HG03378 (cell line): ENCODE measurements at regions not wholly inside any gene's neighbourhood (a gene's known extent, or its start where the extent isn't known, plus 50 kb on each side); places are given as distances from the start of the nearest gene placed in this dataset.

Experiments used
- ATAC-seq: cut with Tn5 transposase; IDR thresholded peaks from one replicate; pipeline ENCODE4 v1.9.1; 2021; ENCODE audit warnings: mild to moderate bottlenecking, moderate library complexity; ENCODE audit not compliant: unreplicated experiment

- no peak for ATAC-seq
Measured at GRCh38 chr6:23454080-23454976, 671.7 kb upstream of the NRSN1 start.

GRCh38 chr6:23455754-23456153, 670.3 kb upstream of the NRSN1 start:
- ATAC-seq = no peak

GRCh38 chr6:23456396-23456795, 669.6 kb upstream of the NRSN1 start:
- ATAC-seq = no peak

GRCh38 chr6:23457321-23457720, 668.7 kb upstream of the NRSN1 start:
- ATAC-seq = no peak

- no peak for ATAC-seq
Measured at GRCh38 chr6:23465912-23466311, 660.1 kb upstream of the NRSN1 start.

- no peak for ATAC-seq
Measured at GRCh38 chr6:23477586-23477985, 648.4 kb upstream of the NRSN1 start.

GRCh38 chr6:23478312-23478711, 647.7 kb upstream of the NRSN1 start:
- no peak for ATAC-seq

- ATAC-seq = no peak
Measured at GRCh38 chr6:23483896-23484295, 642.1 kb upstream of the NRSN1 start.

GRCh38 chr6:23494367-23494766, 631.6 kb upstream of the NRSN1 start:
- no peak for ATAC-seq

- no peak for ATAC-seq
Measured at GRCh38 chr6:23498013-23498412, 628.0 kb upstream of the NRSN1 start.

- no peak for ATAC-seq
Measured at GRCh38 chr6:23499549-23499948, 626.5 kb upstream of the NRSN1 start.

GRCh38 chr6:23503173-23503572, 622.8 kb upstream of the NRSN1 start:
- ATAC-seq = no peak

- ATAC-seq = no peak
Measured at GRCh38 chr6:23505026-23505425, 621.0 kb upstream of the NRSN1 start.

- no peak for ATAC-seq
Measured at GRCh38 chr6:23510778-23511510, 615.1 kb upstream of the NRSN1 start.

- no peak for ATAC-seq
Measured at GRCh38 chr6:23511817-23512216, 614.2 kb upstream of the NRSN1 start.

- no peak for ATAC-seq
Measured at GRCh38 chr6:23518294-23518693, 607.7 kb upstream of the NRSN1 start.

GRCh38 chr6:23522792-23523547, 603.0 kb upstream of the NRSN1 start:
- no peak for ATAC-seq

GRCh38 chr6:23523771-23524170, 602.2 kb upstream of the NRSN1 start:
- no peak for ATAC-seq

- no peak for ATAC-seq
Measured at GRCh38 chr6:23524548-23524947, 601.5 kb upstream of the NRSN1 start.

- ATAC-seq = no peak
Measured at GRCh38 chr6:23526526-23526925, 599.5 kb upstream of the NRSN1 start.

GRCh38 chr6:23529902-23530301, 596.1 kb upstream of the NRSN1 start:
- ATAC-seq = no peak
